Panc1 (cell line): ENCODE measurements at regions not wholly inside any gene's neighbourhood (a gene's known extent, or its start where the extent isn't known, plus 50 kb on each side); places are given as distances from the start of the nearest gene placed in this dataset.

Source experiments
- POLR2AphosphoS5 ChIP-seq: IDR thresholded peaks from 2 replicates; pipeline ENCODE4 v1.6.1; 2012; ENCODE audit warnings: mild to moderate bottlenecking, low read depth, low read length, moderate library complexity
- TF ChIP-seq, protein P1 (sequence below): fragments of 450-650 bp; IDR thresholded peaks from 2 replicates; pipeline ENCODE4 v1.5.1; 2017; ENCODE audit warnings: mild to moderate bottlenecking

- TF ChIP-seq, protein P1, sequence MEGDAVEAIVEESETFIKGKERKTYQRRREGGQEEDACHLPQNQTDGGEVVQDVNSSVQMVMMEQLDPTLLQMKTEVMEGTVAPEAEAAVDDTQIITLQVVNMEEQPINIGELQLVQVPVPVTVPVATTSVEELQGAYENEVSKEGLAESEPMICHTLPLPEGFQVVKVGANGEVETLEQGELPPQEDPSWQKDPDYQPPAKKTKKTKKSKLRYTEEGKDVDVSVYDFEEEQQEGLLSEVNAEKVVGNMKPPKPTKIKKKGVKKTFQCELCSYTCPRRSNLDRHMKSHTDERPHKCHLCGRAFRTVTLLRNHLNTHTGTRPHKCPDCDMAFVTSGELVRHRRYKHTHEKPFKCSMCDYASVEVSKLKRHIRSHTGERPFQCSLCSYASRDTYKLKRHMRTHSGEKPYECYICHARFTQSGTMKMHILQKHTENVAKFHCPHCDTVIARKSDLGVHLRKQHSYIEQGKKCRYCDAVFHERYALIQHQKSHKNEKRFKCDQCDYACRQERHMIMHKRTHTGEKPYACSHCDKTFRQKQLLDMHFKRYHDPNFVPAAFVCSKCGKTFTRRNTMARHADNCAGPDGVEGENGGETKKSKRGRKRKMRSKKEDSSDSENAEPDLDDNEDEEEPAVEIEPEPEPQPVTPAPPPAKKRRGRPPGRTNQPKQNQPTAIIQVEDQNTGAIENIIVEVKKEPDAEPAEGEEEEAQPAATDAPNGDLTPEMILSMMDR = no peak
- TF ChIP-seq POLR2AphosphoS5 = no peak
Observed at GRCh38 chr5:71977311-71977710, 130.0 kb upstream of the MAP1B start.
